ENCODE measurements at regions not wholly inside any gene's neighbourhood (a gene's known extent, or its start where the extent isn't known, plus 50 kb on each side); places are given as distances from the start of the nearest gene placed in this dataset.
A peak's percentile ranks its signal among the peaks of the same experiment; 100 is the strongest.
"Not testable (repeated sequence)": the region's sequence is repeated elsewhere in the genome, so short reads cannot be mapped to it uniquely, and the experiment has no call there.

DNA sequence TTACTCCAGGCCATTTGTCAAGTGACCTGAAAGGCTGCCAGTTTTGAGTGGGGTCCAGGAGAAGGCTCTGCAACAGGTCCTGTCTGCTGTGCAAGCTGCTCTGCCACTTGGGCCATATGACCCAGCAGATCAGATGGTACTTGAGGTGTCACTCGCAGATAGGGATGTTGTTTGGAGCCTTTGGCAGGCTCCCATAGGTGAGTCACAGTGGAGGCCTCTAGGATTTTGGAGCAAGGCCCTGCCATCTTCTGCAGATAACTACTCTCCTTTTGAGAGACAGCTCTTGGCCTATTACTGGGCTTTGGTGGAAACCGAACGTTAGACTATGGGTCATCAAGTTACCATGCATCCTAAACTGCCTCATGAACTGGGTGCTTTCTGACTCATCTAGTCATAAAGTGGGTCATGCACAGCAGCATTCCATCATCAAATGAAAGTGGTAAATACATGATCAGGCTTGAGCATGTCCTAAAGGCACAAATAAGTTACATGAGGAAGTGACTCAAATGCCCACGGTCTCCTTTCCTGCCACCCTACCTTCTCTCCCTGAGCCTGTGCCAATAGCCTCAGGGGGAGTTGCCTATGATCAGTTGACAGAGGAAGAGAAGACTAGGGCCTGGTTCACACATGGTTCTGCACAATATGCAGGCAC lies 87.0 kb upstream of the RANBP6 start:
- not testable (repeated sequence) for DNase-seq

DNA sequence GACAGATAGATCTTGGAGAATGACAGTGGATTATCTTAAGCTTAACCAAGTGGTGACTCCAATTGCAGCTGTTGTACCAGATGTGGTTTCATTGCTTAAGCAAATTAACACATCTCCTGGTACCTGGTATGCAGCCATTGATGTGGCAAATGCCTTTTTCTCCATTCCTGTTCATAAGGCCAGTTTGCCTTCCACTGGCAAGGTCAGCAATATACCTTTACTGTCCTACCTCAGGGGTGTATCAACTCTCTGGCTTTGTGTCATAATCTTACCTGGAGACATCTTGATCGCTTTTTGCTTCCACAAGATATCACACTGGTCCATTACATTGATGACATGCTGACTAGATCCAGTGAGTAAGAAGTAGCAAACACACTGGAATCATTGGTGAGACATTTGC lies 86.3 kb upstream of the RANBP6 start:
- DNase-seq = not testable (repeated sequence)

DNA sequence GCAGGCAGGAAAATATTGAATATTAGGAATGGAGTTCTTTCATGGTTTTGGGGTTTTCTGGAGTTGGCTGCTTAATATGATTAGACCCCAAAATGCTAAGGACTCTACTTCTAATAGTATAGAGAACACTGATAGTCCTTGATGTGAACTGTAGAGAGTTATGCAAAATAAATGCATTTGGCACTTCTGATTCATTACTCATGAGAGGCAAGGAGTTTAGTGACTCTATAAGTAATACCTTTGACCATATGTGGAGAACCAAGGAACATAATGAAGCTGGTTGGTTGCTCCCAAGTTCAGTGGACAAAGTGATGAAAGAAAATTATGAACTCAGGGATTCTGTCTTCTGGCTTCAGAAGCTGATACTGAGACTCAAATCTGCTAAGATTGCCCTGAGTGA lies 83.9 kb upstream of the RANBP6 start:
- not testable (repeated sequence) for DNase-seq

DNA sequence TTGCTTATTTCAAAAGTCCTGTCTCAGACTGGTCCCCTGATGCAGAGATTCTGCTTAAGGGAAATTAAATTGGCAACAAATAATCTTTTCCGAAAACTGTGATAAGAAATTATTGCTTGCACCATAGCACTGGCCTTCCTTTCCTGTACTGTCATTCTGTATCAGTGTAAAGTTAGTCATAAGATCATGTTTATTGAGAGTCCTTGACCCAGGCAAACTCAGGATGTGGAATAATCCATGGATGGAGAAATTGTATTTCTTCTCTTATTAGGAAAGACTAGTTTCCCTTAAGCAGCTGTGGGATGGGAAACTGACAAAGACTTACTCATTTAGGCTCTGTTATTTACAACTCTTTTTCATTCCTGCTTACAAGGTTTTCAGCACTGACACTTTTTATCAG lies 83.0 kb upstream of the RANBP6 start:
- no peak for DNase-seq

DNA sequence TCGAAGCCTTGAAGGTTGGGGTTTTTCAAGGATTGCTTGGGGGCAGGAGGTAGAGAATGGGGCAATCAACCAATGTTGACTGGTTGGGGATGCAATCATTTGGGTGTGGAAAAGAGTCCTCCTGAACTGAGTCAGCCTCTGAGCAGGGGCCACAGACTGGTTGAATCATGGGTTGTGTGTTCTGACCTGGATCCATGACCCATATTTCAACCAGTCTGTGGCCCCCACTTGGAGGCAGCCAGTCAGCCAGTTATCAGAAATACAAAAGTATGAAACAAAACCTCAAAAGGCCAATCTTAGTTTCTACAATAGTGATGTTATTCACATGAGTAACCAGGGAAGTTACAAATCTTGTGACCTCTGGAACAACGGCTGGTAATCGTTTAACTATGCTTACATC lies 81.4 kb upstream of the RANBP6 start:
- no peak for DNase-seq

DNA sequence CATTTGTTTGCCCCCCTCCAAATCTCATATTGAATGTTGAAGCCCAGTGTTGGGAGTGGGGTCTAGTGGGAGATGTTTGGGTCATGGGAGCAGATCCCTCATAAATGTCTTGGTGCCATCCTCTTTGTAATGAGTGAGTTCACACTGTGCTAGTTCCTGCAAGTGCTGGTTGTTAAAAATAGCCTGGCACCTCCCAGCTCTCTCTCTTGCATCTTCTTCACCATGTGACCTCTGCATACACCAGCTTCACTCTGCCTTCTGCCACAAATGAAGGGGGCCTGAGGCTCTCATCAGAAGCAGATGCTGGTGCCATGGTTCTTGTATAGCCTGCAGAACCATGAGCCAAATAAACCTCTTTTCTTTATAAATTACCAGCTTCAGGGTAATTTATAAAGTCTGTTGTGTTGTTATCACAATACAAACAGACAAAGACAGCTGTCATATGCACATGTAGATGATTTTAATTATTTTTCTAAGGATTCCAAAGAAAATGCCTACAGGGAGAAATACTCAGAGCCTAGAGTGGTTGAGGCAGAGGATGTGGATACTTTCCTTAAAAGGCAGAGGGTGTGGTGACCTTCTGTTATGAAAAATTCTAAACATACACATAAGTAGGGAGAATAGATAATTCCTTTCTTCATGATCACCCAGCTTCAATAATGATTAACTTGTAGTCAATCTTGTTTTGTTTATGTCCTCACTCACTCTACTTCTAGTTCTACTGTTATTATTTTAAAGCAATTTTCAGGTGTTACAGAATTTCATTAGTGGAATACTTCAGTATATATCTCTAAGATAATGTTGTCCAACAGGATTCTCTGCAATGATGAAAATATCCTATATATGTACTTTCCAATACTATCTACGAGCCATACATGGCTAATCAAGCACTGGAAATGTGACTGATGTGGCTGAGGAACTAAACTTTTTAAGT lies 75.1 kb upstream of the RANBP6 start:
- no peak for DNase-seq

DNA sequence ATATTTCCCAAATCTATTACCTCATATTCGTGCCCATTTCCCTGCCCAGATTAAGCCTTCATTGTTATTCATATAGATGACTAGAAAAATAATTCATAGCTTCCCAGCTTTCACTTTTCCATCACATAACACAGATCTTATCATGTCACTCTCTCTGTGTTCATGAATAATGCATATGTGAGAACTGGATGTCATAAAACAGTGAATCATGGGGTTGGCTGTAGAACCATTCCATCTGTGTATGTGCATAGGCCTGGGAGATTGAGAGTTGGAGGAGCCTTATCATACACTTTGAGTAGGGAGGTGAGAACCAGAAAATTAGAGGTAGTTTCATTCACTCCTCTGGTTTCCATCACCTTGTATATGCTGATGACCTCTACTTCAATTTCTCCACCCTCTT lies 73.9 kb upstream of the RANBP6 start:
- DNase-seq = no peak

DNA sequence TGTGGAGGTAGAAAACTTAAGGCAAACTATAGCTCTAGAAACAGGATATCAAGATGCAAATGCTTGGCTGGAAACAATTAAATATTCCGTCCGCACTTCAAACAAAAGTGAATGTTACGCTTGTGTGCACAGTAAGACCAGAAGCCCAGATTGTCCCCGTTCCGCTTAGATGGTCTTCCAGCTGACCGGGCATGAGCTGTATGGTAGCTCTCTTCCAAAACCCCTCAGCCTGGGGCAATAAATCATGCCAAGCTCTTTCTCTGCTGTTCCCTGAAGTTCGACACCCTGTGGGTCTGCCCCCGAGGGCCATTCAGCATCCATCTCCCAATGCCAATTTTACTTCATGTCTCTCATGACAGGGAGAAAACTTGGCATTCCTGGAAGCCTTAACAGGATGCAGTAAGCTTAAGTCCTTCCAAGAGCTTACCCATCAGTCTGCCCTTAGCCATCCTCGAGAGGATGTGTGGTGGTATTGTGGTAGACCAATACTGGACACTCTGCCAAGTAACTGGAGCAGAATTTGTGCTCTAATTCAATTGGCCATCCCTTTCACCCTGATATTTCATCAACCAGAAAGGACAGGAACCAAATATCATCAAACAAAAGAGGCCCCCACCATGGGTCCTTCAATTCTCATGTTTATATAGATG lies 70.7 kb upstream of the RANBP6 start:
- DNase-seq = no peak

DNA sequence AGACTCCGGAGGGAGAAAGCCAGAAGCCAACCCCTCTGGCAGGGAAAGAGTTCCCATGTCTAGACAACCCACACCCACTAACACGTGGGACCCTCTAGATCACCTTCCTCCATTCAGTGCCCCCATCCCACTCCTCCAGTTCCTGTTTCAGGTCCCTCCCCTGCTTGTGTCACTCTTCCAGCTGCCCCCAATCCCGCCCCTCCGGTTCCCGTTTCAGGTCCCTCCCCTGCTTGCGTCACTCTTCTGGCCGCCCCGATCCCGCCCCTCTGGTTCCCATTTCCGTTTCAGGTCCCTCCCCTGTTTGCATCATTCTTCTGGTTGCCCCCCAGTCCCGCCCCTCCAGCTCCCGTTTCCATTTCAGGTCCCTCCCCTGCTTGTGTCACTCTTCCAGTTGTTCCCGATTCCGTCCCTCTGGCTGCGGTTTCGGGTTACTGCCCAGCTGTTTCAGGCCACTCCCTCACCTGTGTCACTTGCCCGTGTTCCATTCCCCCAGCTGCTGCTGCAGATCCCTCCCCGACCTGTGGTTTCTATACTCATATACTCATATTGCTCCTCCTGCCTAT lies 64.8 kb upstream of the RANBP6 start:
- DNase-seq = peak; percentile 85

DNA sequence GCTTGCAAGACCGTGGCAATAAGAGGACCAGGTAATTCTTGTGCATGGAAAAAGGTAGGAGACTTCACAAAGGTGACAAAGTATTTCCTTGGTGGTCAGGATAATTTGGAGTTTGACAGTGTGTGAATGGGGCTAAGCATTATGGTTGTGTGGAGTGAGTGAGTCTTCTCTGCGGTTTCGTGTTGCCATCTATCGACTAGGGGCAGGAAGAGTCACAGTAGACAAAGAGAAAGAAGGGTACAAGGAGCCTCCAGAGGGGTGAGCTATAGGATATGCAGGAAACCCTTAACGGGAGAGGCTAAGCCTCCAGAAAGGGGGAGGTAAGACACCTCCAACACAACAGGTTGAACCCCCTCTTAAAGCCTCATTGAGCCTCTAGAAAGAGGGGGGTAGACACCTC lies 64.0 kb upstream of the RANBP6 start:
- no peak for DNase-seq

DNA sequence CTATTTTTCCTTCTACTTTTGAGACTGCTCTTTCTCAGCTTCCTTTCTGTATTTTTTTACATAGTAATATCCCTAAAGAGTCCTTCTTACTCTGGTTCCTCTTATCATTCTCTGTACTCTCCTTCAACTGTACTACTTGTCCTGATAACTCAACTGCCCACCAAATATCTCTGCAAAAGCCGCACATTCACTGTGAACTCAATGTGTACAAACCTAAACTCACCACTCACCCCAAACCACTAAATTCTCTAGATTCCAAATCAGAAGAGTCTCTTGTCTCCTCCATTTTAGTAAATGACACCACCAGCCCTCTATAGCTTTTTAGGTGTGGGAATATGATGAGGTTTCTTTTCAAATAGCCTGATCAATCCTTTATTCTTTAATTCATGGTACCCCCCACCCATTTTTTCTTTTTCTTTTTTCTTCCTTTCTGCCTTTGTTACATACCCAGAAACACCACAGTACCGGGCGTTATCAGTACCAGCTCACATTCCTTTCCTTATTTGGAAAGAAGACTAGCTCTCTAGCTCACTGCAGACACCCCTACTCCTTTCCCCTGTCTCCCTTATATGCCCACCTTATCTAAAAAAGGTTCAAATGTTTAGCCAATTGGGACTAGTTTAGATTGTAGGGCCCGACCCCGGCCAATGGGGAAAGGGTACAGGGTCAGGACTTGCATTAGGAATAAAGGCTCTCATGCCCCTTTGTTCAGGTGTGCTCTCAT lies 63.1 kb upstream of the RANBP6 start:
- no peak for DNase-seq

DNA sequence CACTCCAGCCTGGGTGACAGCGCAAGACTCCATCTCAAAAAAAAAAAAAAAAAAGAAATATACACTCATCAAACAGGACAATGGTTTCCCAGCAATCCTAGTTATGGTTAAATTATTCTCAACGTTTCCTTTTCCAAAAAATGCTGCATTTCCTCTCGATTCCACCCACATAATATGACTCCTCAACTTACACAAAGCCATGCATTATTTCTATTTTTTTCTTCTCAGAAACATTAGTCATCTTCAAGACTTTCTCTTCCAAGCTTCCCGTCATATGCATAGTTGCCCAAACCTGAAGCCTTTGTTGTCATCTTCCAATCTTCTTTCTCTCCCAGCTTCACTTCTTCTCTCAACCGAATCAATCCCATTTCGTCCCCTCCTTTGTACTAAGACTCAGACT lies 61.4 kb upstream of the RANBP6 start:
- no peak for DNase-seq

DNA sequence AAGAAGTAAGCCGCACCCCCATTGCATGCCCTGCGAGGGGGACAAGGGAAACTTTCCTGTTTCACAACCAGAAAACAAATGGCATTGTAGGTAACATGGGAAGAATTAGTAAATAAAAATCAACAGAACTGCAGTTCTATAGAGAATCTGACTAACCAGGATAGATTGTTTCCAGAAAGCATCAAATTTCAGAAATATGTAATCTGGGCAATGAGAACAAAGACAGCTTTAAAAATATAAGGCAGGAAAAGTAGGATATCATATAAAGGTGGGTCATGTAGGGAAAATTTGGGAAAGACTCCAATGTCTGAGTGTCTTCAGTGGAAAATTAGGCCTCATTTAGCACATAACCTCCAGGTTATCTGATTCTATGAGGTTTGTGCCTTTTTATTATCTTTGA lies 58.3 kb upstream of the RANBP6 start:
- DNase-seq = no peak

DNA sequence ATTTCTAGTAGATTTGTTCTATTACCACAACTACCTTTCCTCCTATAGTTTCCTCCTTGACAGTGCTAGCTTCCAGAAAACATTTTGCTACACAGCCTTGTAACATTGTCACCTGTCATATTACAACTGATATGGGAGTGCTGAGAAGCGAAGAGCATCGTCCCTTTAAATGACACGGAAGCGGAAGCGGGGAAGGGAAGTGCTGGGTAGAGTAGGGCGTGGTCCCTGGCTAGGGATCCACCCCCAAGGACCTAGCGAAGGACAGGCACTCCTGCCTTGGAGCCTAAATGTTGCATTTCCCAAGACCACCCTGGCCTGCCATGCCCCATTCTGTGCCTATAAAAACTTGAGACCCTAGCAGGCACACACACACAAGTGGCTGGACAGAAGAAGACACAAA lies 57.4 kb upstream of the RANBP6 start:
- no peak for DNase-seq

DNA sequence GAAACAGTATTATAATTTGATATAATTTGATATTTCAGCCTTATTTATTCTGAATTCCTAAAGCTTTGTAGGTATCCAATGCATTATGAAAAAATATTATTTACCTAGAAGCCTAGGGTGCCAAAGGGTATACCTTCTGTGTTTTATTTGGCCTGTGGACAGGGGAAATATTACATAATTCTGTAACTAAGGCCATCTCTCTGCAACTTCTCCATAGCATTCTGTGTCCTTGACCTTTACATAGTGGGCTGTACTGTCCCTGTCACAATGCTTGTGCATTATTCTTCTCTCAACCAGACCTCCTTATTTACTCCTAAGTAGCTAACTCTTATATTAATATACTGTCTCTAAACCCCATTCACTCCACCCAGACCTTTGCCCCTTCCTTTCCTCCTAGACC lies 57.0 kb upstream of the RANBP6 start:
- DNase-seq = no peak

DNA sequence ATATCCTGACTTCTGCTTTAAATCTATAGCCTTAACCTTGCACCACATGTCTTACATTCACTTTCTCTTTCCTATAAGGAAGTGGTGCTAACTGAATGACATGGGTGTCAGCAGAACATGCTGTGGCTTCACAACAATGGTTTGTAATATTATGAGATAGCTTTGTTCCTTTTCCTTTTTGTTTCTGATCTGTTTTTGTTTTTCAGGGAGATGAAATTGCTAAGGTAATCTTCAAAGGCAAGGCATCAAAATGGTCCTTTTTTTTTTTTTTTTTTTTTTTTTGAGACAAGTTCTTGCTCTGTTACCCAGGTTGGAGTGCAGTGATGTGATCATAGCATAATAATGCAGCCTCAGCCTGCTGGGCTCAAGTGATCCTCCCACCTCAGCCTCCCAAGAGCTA lies 53.6 kb upstream of the RANBP6 start:
- no peak for DNase-seq

DNA sequence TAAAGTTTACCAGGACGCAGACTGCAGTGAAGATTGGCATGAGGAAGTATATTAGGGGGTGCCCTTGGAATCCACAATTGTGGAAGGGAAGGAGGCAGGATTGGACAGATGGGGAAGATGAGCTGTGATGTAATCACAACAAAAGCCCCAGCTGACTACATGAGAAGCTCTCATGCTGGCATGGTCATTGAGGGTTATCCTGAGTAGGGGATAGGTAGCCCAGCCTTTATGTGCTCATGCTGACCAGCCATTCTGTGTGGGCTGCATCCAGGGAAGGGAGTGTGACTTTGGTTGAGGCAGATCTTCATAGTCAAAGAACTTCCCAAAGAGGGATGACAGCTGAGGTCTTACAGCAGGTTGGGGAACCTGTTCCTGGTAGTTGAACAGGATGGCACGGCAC lies 52.0 kb upstream of the RANBP6 start:
- DNase-seq = no peak
